ENCODE measurements at regions not wholly inside any gene's neighbourhood (a gene's known extent, or its start where the extent isn't known, plus 50 kb on each side); places are given as distances from the start of the nearest gene placed in this dataset.
"Not testable (repeated sequence)": the region's sequence is repeated elsewhere in the genome, so short reads cannot be mapped to it uniquely, and the experiment has no call there.

- TF ChIP-seq CTCF (conservative IDR thresholded peaks at IDR 0.05); EZH2 (IDR thresholded peaks at IDR 0.05; ENCODE audit: low read depth): not testable (repeated sequence)
Measured at GRCh38 chr14:19166056-19166455, 198.8 kb downstream of the POTEM start.
